OCI-LY1 (cell line): ENCODE measurements at regions not wholly inside any gene's neighbourhood (a gene's known extent, or its start where the extent isn't known, plus 50 kb on each side); places are given as distances from the start of the nearest gene placed in this dataset.

Experiments
- H2AFZ ChIP-seq: fragments of 200-600 bp; sonication (generic), shearing (Covaris generic); 2 replicates; pipeline ENCODE4 v1.6.0; 2014; ENCODE audit warnings: antibody characterized with exemption, mild to moderate bottlenecking, low read length
- H3F3A ChIP-seq: fragments of 200-600 bp; sonication (generic), shearing (Covaris generic); 2 replicates; pipeline ENCODE4 v1.6.0; 2014; ENCODE audit warnings: mild to moderate bottlenecking, antibody characterized with exemption, low read length, moderate library complexity; ENCODE audit not compliant: insufficient read depth
- H3K27ac ChIP-seq: fragments of 200-600 bp; sonication (generic); 2 replicates; pipeline ENCODE4 v1.5.1; 2014; ENCODE audit warnings: low read length, mixed run types, mild to moderate bottlenecking, low read depth; ENCODE audit not compliant: poor library complexity, severe bottlenecking
- H3K27me3 ChIP-seq: fragments of 200-600 bp; sonication (generic); 2 replicates; pipeline ENCODE4 v1.6.0; 2014; ENCODE audit warnings: antibody characterized with exemption, mild to moderate bottlenecking, low read length, moderate library complexity; ENCODE audit not compliant: insufficient read depth
- H3K36me3 ChIP-seq: fragments of 200-600 bp; sonication (generic); 2 replicates; pipeline ENCODE4 v1.6.1; 2014; ENCODE audit warnings: mild to moderate bottlenecking, antibody characterized with exemption, low read length, moderate library complexity, mixed read lengths; ENCODE audit not compliant: insufficient read depth
- H3K4me1 ChIP-seq: fragments of 200-600 bp; sonication (generic); 2 replicates; pipeline ENCODE4 v1.5.1; 2014; ENCODE audit warnings: mild to moderate bottlenecking, low read length, moderate library complexity; ENCODE audit not compliant: insufficient read depth, severe bottlenecking
- H3K4me2 ChIP-seq: fragments of 200-600 bp; sonication (generic), shearing (Covaris generic); 2 replicates; pipeline ENCODE4 v1.6.1; 2014; ENCODE audit warnings: low read length
- H3K4me3 ChIP-seq: fragments of 200-600 bp; sonication (generic); 2 replicates; pipeline ENCODE4 v1.5.1; 2014; ENCODE audit warnings: low read length, low read depth, mild to moderate bottlenecking, mixed read lengths; ENCODE audit not compliant: poor library complexity, severe bottlenecking
- H3K79me2 ChIP-seq: fragments of 200-600 bp; shearing (Covaris generic); 2 replicates; pipeline ENCODE4 v1.6.1; 2016; ENCODE audit warnings: mixed run types, low read length, mixed read lengths; ENCODE audit not compliant: insufficient read depth
- H3K9ac ChIP-seq: fragments of 200-600 bp; sonication (generic), shearing (Covaris generic); 2 replicates; pipeline ENCODE4 v1.6.1; 2014; ENCODE audit warnings: mild to moderate bottlenecking, low read length, mixed read lengths
- H3K9me2 ChIP-seq: fragments of 200-600 bp; sonication (generic), shearing (Covaris generic); 2 replicates; pipeline ENCODE4 v1.6.1; 2014; ENCODE audit warnings: low read depth, mild to moderate bottlenecking, low read length, mixed read lengths
- H3K9me3 ChIP-seq: fragments of 200-600 bp; shearing (Covaris generic); 2 replicates; pipeline ENCODE4 v1.6.1; 2014; ENCODE audit warnings: low read length, mixed read lengths
- H4K20me1 ChIP-seq: fragments of 200-600 bp; sonication (generic), shearing (Covaris generic); 2 replicates; pipeline ENCODE4 v1.6.0; 2016; ENCODE audit warnings: mild to moderate bottlenecking, low read length; ENCODE audit not compliant: insufficient read depth
- CTCF ChIP-seq: fragments of 200-600 bp; sonication (generic), shearing (Covaris generic); IDR thresholded peaks from 2 replicates; pipeline ENCODE4 v1.5.1; 2017; ENCODE audit warnings: mild to moderate bottlenecking, antibody characterized with exemption, low read length, moderate library complexity, mixed read lengths
- EZH2 ChIP-seq: fragments of 200-600 bp; sonication (generic), shearing (Covaris generic); IDR thresholded peaks from 2 replicates; pipeline ENCODE4 v1.8.0; 2017; ENCODE audit warnings: borderline replicate concordance, mixed run types, mild to moderate bottlenecking, antibody characterized with exemption, low read length, moderate library complexity, mixed read lengths

- H3K4me1 ChIP-seq: no peaks in the 10 kb centered on the region
- no peak overlapping the region for H3K4me3 ChIP-seq
- no peaks in the 10 kb centered on the region for H3K9me3 ChIP-seq
- H3K79me2 ChIP-seq: no peaks in the 10 kb centered on the region
- H3K27ac ChIP-seq: no peak overlapping the region
- no peaks in the 10 kb centered on the region for H3F3A ChIP-seq
- H3K4me2 ChIP-seq: no peak overlapping the region
- H2AFZ ChIP-seq: no peak overlapping the region
- TF ChIP-seq EZH2 (no peak), CTCF (no peak)
- H3K9me2 ChIP-seq: no peaks in the 10 kb centered on the region
- H3K9ac ChIP-seq: no peak overlapping the region
- H3K27me3 ChIP-seq: no peaks in the 10 kb centered on the region
- H4K20me1 ChIP-seq: no peaks in the 10 kb centered on the region
- H3K36me3 ChIP-seq: no peaks in the 10 kb centered on the region
Observed at GRCh38 chr4:98749206-98749605, 90.8 kb upstream of the TSPAN5 start.

- TF ChIP-seq EZH2: no peak
- TF ChIP-seq CTCF: no peak
- no peak overlapping the region for H3K9ac ChIP-seq
Observed at GRCh38 chr4:98748609-98749008, 90.2 kb upstream of the TSPAN5 start.

GRCh38 chr4:98747393-98748091, 89.1 kb upstream of the TSPAN5 start:
- no peak overlapping the region for H3K9ac ChIP-seq
- no peak overlapping the region for H3K4me2 ChIP-seq
- no peaks in the 10 kb centered on the region for H3F3A ChIP-seq
- H3K79me2 ChIP-seq: no peaks in the 10 kb centered on the region
- H2AFZ ChIP-seq: no peak overlapping the region
- no peak overlapping the region for H3K4me3 ChIP-seq
- no peaks in the 10 kb centered on the region for H4K20me1 ChIP-seq
- no peaks in the 10 kb centered on the region for H3K9me2 ChIP-seq
- no peak overlapping the region for H3K27ac ChIP-seq
- H3K9me3 ChIP-seq: no peaks in the 10 kb centered on the region
- H3K27me3 ChIP-seq: no peaks in the 10 kb centered on the region
- no peak for TF ChIP-seq EZH2
- no peak for TF ChIP-seq CTCF
- H3K4me1 ChIP-seq: no peaks in the 10 kb centered on the region
- no peaks in the 10 kb centered on the region for H3K36me3 ChIP-seq

More at GRCh38 chr4:98748609-98749008, 90.2 kb upstream of the TSPAN5 start:
- Histone ChIP-seq H3F3A (no peaks in the 10 kb centered on the region), H3K9me2 (no peaks in the 10 kb centered on the region), H3K27ac (no peak overlapping the region), H3K4me1 (no peaks in the 10 kb centered on the region), H3K4me2 (no peak overlapping the region), H3K36me3 (no peaks in the 10 kb centered on the region), H3K27me3 (no peaks in the 10 kb centered on the region), H4K20me1 (no peaks in the 10 kb centered on the region), H3K79me2 (no peaks in the 10 kb centered on the region), H2AFZ (no peak overlapping the region), H3K4me3 (no peak overlapping the region), H3K9me3 (no peaks in the 10 kb centered on the region)
